GM12892 (cell line): ENCODE measurements at regions not wholly inside any gene's neighbourhood (a gene's known extent, or its start where the extent isn't known, plus 50 kb on each side); places are given as distances from the start of the nearest gene placed in this dataset.

Source experiments
- POLR2A ChIP-seq: IDR thresholded peaks from 2 replicates; pipeline ENCODE4 v1.6.1; 2011; ENCODE audit warnings: low read depth, low read length, control low read depth
- POLR2AphosphoS5 ChIP-seq: IDR thresholded peaks from 2 replicates; pipeline ENCODE4 v1.6.1; 2011; ENCODE audit warnings: low read depth, low read length, control low read depth
- TAF1 ChIP-seq: IDR thresholded peaks from 2 replicates; pipeline ENCODE4 v1.6.1; 2011; ENCODE audit warnings: low read depth, mild to moderate bottlenecking, control low read depth, low read length, borderline replicate concordance

DNA sequence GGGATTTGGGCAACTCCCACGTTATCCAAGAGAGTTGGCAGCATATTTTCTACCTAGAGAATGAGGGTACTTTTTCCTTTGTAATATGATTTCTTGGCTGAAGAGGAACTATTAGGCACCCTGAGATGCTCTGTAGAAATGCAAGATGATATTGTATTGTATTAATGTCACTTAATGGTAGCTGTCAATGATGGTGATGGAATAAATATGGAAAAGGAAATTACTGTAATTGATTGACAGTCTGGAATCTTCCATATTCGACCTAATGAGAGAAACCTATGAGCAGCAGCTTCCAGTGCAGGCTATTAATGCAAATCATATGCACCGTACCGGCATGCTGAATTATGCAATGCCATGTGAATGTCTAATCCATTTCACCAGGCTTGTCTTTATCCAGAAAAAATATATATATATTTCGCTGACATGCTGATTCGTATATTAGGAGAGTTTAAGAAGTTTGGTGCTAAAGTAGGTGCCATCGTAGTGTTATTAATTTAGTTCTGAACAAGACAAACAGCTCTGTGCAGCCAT lies 494.2 kb upstream of the JARID2 start:
- TF ChIP-seq POLR2AphosphoS5 (no peak), POLR2A (no peak), TAF1 (no peak)
